NCI-H1092 (cell line): ENCODE measurements at regions not wholly inside any gene's neighbourhood (a gene's known extent, or its start where the extent isn't known, plus 50 kb on each side); places are given as distances from the start of the nearest gene placed in this dataset.
"Not testable (repeated sequence)": the region's sequence is repeated elsewhere in the genome, so short reads cannot be mapped to it uniquely, and the experiment has no call there.

Experiments used
- DNase-seq: peaks from one replicate; lab custom pipeline; 2025; lab: John Stamatoyannopoulos, UW

DNA sequence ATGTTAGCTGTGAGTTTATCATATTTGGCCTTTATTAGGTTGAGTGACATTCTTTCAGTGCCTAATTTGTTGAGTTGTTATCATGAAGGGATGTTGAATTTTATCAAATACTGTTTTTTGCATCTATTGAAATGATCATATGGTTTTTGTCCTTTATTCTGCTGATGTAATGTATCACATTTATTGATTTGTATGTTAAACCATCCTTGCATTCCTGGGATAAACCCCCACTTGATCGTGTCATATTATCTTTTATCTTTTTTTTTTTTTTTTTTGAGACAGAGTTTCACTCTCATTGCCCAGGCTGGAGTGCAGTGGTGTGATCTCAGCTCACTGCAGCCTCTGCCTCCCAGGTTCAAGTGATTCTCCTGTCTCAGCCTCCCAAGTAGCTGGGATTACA lies 51.9 kb upstream of the MFGE8 start:
- not testable (repeated sequence) for DNase-seq

DNA sequence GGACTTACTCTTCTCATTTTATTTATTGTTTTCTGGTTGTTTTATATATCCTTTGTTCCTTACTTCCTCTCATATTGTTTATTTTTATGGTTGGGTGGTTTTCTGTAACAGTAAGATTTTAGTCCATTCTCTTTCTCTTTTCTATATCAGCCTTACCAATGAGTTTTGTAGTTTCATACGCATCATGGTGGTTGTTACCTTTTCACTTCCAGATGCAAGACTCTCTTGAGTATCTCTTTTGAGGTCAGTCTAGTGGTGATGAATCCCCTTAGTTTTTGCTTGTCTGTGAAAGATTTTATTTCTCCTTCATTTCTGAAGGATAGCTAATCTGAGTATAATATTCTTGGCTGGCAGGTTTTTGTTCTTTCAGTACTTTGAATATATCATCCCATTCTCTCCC lies 57.1 kb upstream of the MFGE8 start:
- no peak for DNase-seq

DNA sequence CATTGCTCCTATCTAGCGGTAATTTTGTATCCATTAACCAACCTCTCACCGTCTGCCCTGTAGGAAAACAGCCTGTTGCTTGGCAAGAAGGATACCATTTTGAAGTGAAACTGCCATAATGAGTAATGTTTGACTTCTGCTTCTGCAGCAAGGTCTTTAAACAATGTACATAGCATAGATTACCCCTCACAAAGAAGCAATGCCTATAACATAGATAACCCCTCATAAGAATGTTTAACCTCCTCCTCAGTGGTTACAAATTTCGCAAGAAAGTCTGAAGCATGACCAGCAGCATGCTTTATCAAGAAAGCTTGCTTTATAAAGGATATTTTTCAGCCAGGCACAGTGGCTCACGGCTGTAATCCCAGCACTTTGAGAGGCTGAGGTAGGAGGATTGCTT lies 61.2 kb upstream of the MFGE8 start:
- no peak for DNase-seq

DNA sequence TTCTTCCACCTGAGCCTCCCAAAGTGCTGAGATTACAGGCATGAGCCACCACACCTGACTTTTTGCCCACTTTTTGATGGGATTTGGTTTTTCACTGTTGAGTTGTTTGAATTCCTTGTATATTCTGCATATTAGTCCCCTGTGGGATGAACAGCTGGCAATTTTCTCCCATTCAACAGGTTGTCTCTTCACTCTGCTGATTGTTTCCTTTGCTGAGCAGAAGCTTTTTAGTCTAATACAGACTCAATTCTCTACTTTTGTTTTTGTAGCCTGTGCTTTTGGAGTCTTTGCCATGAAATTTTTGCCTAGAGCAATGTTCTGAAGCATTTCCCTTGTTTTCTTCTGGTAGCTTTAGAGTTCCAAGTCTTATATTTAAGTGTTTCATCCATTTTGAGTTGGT lies 62.7 kb upstream of the MFGE8 start:
- no peak for DNase-seq

DNA sequence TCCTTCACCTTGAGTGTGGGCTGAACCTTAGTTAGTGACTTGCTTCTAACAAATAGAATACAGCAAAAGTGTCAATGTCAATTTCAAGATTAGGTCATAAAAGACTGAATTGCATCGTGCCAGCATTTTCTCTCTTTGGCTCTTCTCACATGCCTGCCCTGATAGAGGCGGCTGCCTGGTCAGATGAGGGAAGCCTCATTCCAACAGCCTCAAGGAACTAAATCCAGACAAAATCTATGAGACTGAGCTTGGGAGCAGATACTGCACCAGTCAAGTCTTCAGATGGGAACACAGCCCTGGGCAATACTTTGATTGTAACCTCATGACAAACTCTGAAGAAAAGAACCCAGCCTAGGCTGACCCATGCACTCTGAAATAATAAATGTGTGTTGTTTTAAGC lies 63.5 kb upstream of the MFGE8 start:
- no peak for DNase-seq

DNA sequence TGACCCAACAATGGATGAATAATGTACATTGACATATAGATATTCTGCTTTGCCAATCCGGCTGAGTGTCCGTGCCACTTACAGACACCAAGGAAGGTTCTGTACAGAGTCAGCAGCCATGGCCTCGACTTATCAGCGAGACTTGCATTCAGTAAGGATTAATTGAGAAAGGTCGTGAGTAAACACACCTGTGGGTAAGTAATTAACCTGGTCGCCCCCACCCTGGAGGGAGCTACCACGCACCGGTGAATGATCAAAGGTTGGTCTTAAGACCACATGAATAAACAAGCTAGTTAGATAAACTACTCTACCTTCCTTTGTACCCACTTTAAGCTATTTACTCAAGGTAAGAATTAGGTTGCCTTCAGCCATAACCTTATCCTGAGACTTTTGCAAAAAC lies 66.5 kb upstream of the MFGE8 start:
- no peak for DNase-seq

DNA sequence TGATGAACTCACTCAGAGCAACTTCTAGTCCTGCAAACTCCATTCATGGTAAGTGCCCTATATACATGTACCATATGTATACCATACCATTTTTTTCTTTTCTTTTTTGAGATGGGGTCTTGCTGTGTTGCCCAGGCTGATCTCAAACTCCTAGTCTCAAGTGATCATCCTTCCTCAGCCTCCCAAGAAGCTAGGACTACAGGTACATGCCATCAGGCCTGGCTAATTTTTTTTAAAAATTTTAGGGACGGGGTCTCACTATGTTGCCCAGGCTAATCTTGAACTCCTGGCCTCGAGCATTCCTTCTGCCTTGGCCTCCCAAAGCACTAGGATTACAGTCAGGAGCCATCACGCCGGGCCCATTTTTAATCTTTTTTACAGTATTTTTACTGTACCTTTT lies 67.3 kb upstream of the MFGE8 start:
- DNase-seq, result no peak

DNA sequence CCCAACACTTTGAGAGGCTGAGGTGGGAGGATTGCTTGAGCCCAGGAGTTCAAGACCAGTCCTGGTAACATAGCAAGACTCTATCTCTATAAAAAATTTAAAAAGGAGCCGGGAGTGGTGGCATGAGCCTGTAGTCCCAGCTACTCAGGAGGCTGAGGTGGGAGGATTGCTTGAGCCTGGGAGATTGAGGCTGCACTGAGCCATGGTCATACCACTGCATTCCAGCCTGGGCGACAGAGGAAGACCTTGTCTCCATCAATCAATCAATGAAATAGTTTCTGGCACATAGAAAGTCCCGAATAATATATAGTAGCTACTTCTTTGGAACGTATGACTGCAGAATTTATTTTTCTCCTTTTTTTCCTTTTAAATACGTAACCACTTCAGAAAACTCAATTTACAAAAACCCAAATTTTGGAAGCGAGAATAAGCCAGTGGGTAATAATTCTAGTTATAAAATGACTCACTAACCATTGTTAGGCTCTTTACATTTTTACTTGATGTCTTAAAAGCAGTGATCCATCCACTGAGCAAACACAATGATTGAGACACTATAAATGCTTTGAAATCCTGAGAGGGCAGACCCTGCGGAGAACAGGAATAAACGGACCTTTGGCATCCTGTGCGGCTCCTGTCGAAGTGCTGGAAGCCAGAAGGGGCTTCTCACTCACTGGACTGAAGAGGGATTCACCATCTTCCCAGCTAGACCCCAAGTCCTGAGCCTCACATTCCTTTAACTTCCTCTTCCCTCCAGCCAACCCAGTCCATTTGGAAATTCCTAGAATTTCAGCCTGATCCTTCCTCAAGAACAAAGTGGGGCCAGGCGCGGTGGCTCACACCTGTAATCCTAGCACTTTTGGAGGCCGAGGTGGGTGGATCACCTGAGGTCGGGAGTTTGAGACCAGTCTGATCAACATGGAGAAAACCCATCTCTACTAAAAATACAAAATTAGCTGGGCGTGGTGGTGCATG lies 68.4 kb upstream of the MFGE8 start:
- DNase-seq, result no peak

DNA sequence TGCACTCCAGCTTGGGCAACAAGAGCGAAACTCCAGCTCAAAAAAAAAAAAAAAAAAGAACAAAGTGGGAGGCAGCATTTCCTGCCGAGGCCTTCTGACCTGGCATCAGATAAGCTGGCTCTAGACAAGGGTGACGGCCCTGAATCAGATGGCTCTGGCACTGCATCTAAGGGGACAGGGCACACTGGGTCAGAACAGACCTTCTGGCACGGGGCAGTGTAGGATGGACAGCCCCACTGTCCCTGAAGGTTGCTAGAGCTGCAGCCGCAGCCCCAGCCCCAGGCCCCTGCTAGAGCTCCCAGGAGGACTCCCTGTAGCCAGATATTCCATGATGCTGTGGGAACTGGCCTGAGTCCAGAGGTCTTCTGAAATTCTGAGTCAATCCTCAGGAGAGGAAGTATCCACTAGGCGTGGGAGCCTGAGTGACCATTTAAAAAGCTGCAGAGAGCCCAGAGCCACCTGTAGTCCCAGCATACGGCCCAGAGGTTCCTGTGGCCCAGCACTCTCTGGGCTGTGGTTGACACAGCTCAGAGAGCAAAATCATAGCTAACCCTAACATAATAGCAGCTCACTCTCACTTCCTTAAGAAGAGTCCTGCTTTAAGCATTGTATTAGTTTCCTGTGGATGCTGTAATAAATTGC lies 69.2 kb upstream of the MFGE8 start:
- no peak for DNase-seq

DNA sequence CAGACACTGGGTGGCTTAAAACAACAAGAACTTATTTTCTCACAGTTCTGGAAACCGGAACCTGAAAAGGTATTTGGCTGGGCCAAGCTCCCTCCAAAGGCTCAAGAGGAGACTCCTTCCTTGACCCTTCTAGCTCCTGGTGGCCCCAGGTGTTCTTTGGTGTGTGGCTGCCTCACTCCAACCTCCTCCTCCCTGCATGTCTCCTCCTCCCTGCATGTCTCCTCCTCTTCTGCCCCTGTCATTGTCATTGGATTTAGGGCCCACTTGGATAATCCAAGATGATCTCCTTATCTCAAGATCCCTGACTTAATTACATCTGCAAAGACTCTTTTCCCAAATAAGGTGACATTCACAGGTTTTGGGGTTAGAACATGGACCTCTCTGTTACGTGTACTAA lies 69.8 kb upstream of the MFGE8 start:
- no peak for DNase-seq

DNA sequence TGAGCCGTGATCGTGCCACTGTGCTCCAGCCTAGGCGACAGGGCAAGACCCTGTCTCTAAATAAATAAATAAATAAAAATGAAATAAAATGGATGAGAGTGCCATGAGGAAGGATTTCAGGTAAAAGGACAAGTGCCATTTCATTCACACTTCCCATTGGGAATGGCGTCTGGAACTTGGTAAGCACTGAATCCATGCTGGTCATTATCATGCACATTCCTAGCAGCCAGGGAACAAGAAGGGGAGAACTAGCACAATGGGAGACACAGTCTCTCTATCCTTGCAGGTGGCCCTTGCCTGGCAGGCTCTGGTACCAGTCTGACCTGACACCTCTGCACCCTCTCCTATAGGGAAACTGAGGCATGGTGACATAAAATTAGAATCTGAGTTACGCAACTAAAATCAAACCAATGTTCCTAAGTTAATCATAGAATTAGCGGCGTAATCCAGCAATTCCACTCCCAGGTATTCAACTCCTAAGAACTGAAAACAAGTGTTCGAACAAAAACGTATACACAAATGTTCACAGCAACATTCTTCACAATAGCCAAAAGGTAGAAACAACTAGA lies 70.8 kb upstream of the MFGE8 start:
- DNase-seq, result no peak

DNA sequence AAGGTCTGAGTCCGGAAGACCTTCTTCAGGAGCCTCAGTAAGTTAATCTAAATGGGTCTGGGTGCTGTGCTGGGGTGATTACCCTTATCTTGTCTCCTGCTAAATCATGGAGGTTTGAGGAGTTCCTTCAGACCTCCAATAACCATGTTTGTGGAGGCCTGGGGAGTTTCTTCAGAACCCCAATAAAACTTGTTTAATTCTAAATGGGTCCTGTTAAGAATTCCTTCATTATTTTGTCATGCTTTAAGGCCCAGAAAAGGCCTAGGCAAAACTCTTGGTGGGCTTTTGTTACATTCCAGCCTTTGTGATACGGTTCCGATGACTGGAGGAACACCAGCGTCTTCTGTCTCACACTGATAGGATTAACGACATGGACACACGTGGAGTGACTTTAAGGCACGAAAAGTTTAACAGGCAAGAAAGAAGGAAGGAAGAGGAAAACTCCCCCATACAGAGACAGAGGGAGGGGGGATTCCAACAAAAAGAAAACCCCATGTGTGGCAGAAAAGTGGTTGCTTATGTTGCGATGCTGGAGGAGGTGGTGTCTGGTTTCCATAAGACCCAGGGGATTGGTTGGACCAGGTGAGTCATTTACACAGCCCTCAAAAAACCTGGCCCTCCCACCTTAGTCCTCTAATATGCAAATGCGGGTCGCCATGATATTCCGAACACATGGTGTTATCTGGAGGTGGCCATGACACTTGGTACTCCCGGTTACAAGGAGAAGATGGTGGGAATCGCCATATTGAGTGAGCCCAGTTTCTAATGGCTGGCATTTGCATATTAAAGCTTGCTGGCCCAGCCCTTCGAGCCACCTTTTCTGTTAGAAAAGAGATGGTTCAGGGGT lies 72.6 kb upstream of the MFGE8 start:
- DNase-seq, result no peak

DNA sequence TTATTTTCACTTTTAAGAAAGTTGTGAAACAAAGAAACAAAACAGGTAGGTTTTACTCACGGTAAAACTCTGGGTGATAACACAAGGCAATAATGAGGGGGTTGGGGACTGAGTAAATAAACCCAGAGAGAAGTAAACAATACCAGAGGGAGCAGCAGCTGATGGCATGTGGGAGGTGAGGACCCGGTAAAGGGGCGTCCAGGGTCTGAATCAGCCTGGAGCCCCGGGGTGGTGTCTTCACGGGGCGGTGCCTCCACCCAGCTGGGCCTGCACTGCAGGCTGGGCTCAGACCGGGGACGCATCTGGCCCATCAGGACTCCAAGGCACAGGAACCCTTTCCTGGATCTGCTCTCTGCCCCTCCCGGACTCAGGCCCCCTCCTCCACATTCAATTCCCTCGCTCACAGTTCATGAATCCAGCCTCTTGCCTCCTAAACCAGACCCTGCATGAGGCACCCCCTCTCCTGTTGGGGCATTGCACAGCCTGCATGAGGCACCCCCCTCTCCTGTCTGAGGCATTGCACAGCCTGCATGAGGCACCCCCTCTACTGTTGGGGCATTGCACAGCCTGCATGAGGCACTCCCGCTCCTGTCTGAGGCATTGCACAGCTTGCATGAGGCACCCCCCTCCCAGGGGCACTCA lies 73.9 kb upstream of the MFGE8 start:
- DNase-seq, result no peak

DNA sequence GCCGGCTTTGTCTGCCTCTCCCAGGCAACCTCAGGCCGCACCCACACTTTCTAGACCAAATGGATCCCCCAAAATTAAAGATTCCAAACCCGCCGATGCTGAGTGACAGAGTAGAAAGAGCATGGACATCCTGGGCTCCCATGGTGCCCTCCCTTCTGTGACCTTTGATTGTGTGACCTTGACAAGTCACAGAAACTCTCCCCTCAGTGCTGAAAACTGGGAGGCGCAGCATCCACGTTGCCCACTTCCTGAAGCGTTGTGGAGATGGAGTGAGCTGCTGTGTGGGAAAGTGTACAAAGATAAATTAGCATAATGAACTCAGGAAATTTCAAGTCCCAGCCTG lies 74.4 kb upstream of the MFGE8 start:
- DNase-seq, result no peak

DNA sequence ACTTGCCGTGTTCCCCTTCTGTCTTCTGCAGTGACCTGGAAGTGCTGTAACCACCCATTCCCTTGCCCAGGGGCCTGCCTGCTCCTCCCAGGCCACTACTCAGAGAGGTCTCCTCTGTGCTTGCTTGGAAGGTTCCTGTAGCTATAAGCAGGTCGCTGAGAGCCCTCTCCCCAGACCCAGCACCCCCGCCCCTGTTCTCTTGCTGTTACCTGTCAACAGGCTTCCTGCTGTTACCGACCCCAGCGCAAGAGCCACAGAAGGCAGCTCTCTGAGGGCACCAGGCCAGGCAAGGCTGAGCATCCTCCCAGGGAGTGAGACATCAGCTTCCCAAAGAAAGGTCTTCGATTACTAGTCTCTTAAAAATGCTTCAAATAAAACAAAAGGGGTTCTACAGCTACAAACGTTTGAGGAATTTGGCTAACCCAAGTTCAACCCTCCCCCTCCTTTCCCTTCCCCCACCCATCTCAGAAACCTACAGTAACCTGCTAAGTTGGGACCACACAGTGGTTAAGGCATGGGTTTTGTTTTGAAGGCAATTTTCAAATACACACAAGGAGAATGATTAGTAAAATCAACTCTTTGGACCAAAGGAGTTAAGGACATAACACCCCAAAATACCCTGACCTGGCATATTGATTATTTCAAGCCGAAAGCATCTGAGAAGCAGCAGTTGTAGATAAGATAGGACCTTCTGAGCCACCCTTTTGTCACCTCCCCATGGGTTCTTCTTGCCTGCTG lies 74.9 kb upstream of the MFGE8 start:
- DNase-seq, result no peak

DNA sequence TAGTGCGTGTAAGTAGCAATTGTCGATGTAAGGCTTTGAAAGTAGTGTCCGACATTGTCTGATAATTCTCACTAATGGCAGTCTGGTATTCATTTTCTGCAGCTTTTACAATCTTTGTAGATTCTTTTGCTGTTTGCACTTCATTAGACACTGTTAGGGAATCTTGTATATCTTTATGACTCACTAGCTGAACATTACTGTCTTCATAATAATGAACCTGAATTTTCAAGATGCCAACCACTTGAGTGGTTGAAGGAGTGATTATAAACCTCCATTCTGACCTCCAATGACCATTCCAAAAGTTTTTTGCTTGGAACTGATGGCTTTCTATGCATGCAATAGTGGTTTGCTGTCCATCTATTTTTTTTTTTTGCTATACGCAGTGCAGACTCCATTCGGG lies 76.4 kb upstream of the MFGE8 start:
- DNase-seq, result no peak

DNA sequence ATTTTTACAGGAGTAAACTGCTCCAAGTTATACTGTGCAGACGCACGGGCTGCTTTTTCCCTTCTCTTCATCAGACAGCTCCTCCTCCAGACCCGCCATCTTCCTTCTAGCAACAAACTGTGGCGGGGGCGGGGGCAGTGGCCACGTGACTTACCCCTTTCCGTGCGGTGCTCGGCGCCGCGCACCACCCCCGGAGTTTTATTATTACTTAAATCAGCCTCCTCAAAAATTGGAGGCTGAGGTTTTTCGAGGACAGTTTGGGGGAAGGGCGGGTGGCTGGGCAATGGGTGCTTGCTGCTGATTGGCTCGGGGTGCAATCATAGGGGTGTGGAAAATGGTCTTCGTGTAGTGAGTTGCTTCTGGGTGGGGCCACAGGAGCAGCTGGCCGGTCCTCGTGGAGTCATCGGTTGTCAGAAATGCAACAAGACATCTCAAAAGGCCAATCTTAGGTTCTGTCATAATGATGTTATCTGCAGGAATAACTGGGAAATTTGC lies 77.1 kb upstream of the MFGE8 start:
- DNase-seq, result no peak

DNA sequence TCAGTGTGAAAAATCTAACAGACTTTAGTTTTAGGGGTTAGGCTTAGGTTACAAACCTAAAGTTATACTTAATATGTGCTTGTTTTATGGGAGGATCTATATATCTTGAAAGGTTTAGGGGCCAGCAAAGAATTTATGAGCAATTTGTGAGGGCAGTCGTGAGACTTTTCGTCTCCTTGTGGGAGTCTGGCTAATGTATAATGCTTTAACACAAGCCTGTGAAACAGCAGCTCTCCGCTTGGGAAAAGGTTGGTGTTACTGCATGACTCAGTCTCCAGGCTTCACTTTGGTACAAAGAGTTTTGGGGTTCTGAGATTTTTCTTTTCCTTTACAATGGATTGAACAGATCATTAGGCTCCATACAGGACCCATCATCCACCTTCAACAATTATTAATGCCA lies 79.0 kb upstream of the MFGE8 start:
- no peak for DNase-seq

DNA sequence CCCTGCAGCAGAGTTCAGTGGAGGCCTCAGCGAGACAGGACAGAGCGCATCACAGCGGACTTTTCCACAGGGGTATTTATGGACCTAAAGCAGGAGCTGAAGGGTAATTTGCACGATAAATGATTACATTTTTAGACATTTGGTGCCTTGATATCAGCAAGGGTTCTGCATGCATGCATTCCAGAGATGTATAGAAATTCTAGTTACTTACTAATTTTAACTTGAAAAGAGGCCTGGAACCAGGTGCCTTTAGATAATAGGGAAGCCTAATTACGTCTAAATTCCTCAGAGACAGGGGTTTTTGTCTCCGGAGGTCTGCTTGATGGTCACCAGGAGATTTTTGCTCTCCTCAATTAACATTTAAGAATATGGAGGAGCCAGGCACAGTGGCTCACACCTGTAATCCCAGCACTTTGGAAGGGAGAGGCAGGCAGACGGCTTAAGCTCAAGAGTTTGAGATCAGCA lies 79.8 kb upstream of the MFGE8 start:
- no peak for DNase-seq

DNA sequence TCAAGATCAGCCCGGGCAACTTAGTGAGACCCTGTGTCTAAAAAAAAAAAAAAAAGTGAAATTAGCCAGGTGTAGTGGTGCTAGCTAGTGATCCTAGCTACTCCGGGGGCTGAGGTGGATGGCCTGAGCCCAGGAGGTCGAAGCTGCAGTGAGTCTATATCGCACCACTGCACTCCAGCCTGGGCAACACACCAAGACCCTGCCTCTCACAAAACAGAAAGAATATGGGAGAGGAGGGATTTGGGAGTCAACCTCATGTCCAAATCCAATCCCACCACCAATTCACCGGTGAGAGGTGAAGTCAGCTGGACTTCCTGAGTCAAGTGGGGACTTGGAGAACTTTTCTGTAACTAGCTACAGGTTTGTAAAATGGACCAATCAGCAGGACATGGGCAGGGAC lies 80.5 kb upstream of the MFGE8 start:
- no peak for DNase-seq

DNA sequence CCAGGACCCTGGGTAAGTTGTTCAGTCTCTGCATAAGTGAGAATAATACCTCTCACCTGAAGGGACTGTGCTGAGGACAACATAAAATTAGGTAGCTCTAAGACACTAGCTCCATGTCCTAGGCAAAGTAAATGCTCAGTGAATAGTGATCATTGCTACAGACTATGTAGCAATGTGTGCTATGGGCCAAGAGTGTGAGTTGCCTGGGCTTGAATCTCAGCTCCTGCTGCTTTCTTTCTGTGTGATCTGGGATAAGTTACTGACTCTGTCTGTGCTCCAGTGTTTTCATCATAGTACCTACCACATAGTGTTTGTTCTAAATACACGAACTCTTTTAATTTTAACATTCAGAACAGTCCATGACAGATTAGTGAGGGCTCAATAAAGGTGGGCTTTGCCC lies 81.1 kb upstream of the MFGE8 start:
- no peak for DNase-seq
